IMR-90 (cell line): ENCODE measurements at regions not wholly inside any gene's neighbourhood (a gene's known extent, or its start where the extent isn't known, plus 50 kb on each side); places are given as distances from the start of the nearest gene placed in this dataset.

Experiments used
- ATAC-seq: fragments of 200-7000 bp; cut with Tn5 transposase; 2 replicates; pipeline ENCODE4 v1.9.1; 2020; ENCODE audit warnings: low read depth, mild to moderate bottlenecking, moderate library complexity
- BruUV-seq: library from RNA; stranded (reverse); fragments of 400-500 nt; replicated peaks from 2 replicates; lab custom pipeline; 2021; lab: Mats Ljungman, UMichigan
- CTCF ChIA-PET: fragments of 300-600 bp; formaldehyde crosslinking; extraction: SDS; loops from one replicate; lab custom pipeline; 2021; ENCODE audit warnings: antibody characterized with exemption; lab: Yijun Ruan, JAX
- POLR2A ChIA-PET: fragments of 300-600 bp; sonication (Branson Sonifier 250); formaldehyde crosslinking; loops from one replicate; lab custom pipeline; 2022; ENCODE audit warnings: antibody characterized with exemption; ENCODE audit not compliant: unreplicated experiment; lab: Charles Lee
- DNase-seq: peaks from one replicate; pipeline ENCODE4 v3.0.0; 2013
- H2AFZ ChIP-seq: replicated peaks from 2 replicates; pipeline ENCODE3; 2013; ENCODE audit warnings: low read length, mild to moderate bottlenecking; ENCODE audit not compliant: poor library complexity
- H2AK5ac ChIP-seq: 2 replicates; pipeline ENCODE4 v1.6.1; 2013; ENCODE audit warnings: low read depth, low read length, inconsistent platforms
- H2AK9ac ChIP-seq: replicated peaks from 2 replicates; pipeline ENCODE3; 2013; ENCODE audit warnings: mild to moderate bottlenecking, low read depth, low read length, moderate library complexity; ENCODE audit not compliant: poor library complexity
- H2BK120ac ChIP-seq: 2 replicates; pipeline ENCODE4 v1.6.1; 2013; ENCODE audit warnings: low read depth, low read length, inconsistent platforms
- H2BK15ac ChIP-seq: 3 replicates; pipeline ENCODE4 v1.6.1; 2013; ENCODE audit warnings: low read depth, low read length, inconsistent platforms
- H2BK20ac ChIP-seq: 2 replicates; pipeline ENCODE4 v1.6.1; 2013; ENCODE audit warnings: low read depth, mild to moderate bottlenecking, inconsistent platforms, low read length, moderate library complexity
- H2BK5ac ChIP-seq: 2 replicates; pipeline ENCODE4 v1.6.1; 2013; ENCODE audit warnings: mild to moderate bottlenecking, low read depth, low read length, inconsistent platforms; ENCODE audit not compliant: poor library complexity, severe bottlenecking
- H3K14ac ChIP-seq: replicated peaks from 2 replicates; pipeline ENCODE4 v1.6.1; 2013; ENCODE audit warnings: low read depth, low read length, inconsistent platforms
- H3K18ac ChIP-seq: 2 replicates; pipeline ENCODE4 v1.6.1; 2013; ENCODE audit warnings: low read depth, low read length, control low read depth
- H3K23ac ChIP-seq: 2 replicates; pipeline ENCODE4 v1.6.1; 2013; ENCODE audit warnings: low read depth, low read length, inconsistent platforms
- H3K27ac ChIP-seq: 2 replicates; pipeline ENCODE4 v1.5.1; 2013; ENCODE audit warnings: mild to moderate bottlenecking, control low read depth, low read length; ENCODE audit not compliant: insufficient read depth
- H3K27me3 ChIP-seq: 2 replicates; pipeline ENCODE4 v1.6.1; 2013; ENCODE audit warnings: low read length; ENCODE audit not compliant: control insufficient read depth, insufficient read depth
- H3K36me3 ChIP-seq: 2 replicates; pipeline ENCODE4 v1.6.1; 2013; ENCODE audit warnings: low read length, mixed read lengths; ENCODE audit not compliant: control insufficient read depth, insufficient read depth
- H3K4ac ChIP-seq: 2 replicates; pipeline ENCODE4 v1.6.1; 2013; ENCODE audit warnings: low read depth, low read length, inconsistent platforms
- H3K4me1 ChIP-seq: 2 replicates; pipeline ENCODE4 v1.6.1; 2013; ENCODE audit warnings: low read length, mixed read lengths; ENCODE audit not compliant: control insufficient read depth, insufficient read depth
- H3K4me2 ChIP-seq: 2 replicates; pipeline ENCODE4 v1.6.1; 2013; ENCODE audit warnings: low read depth, mild to moderate bottlenecking, control low read depth, low read length, moderate library complexity
- H3K4me3 ChIP-seq: 2 replicates; pipeline ENCODE4 v1.5.1; 2013; ENCODE audit warnings: low read depth, mild to moderate bottlenecking, control low read depth, low read length, moderate library complexity; ENCODE audit not compliant: insufficient read depth
- H3K56ac ChIP-seq: 2 replicates; pipeline ENCODE4 v1.6.1; 2013; ENCODE audit warnings: low read length, inconsistent platforms; ENCODE audit not compliant: insufficient read depth; ENCODE audit errors: extremely low read depth
- H3K79me1 ChIP-seq, 2 experiments: 2 replicates each; pipeline ENCODE4 v1.6.1; 2013; ENCODE audit warnings: low read length in 2 of 2, inconsistent platforms in 1 of 2, low read depth in 1 of 2
- H3K9ac ChIP-seq: 2 replicates; pipeline ENCODE4 v1.6.1; 2013; ENCODE audit warnings: low read depth, low read length, control low read depth
- H3K9me1 ChIP-seq: 2 replicates; pipeline ENCODE4 v1.6.1; 2013; ENCODE audit warnings: low read length, inconsistent platforms; ENCODE audit not compliant: insufficient read depth
- H3K9me3 ChIP-seq: 2 replicates; pipeline ENCODE4 v1.6.1; 2013; ENCODE audit warnings: low read length; ENCODE audit not compliant: control insufficient read depth, insufficient read depth
- H4K20me1 ChIP-seq: 2 replicates; pipeline ENCODE4 v1.6.1; 2013; ENCODE audit warnings: low read length, inconsistent platforms; ENCODE audit not compliant: insufficient read depth
- H4K5ac ChIP-seq: 2 replicates; pipeline ENCODE4 v1.6.1; 2013; ENCODE audit warnings: mild to moderate bottlenecking, low read depth, low read length, control low read depth
- H4K8ac ChIP-seq, 2 experiments: 2 replicates each; pipeline ENCODE4 v1.6.1; 2013; ENCODE audit warnings: low read depth in 2 of 2, low read length in 2 of 2, control low read depth in 1 of 2, inconsistent platforms in 1 of 2
- H4K91ac ChIP-seq: 2 replicates; pipeline ENCODE4 v1.6.1; 2013; ENCODE audit warnings: low read depth, low read length, inconsistent platforms; ENCODE audit not compliant: insufficient read depth
- BHLHE40 ChIP-seq: fragments of 150-350 bp; IDR thresholded peaks from 2 replicates; pipeline ENCODE4 v1.6.1; 2016; ENCODE audit warnings: mild to moderate bottlenecking, low read depth, low read length
- CEBPB ChIP-seq: IDR thresholded peaks from 2 replicates; pipeline ENCODE4 v1.6.1; 2012; ENCODE audit warnings: low read depth, low read length, improper control_type of control experiment
- CHD1 ChIP-seq: IDR thresholded peaks from 2 replicates; pipeline ENCODE4 v1.6.1; 2012; ENCODE audit warnings: low read depth, low read length, improper control_type of control experiment
- CTCF ChIP-seq: conservative IDR thresholded peaks from 2 replicates; pipeline ENCODE4 v1.5.1; 2012; ENCODE audit warnings: mild to moderate bottlenecking, low read depth, low read length, improper control_type of control experiment
- FOS ChIP-seq: fragments of 150-350 bp; IDR thresholded peaks from 2 replicates; pipeline ENCODE4 v1.6.1; 2016; ENCODE audit warnings: low read depth, low read length
- MAFK ChIP-seq: IDR thresholded peaks from 2 replicates; pipeline ENCODE4 v1.6.1; 2012; ENCODE audit warnings: low read depth, low read length, improper control_type of control experiment
- MAZ ChIP-seq: IDR thresholded peaks from 2 replicates; pipeline ENCODE4 v1.6.1; 2012; ENCODE audit warnings: low read depth, mild to moderate bottlenecking, low read length, improper control_type of control experiment, moderate library complexity, borderline replicate concordance
- MXI1 ChIP-seq: IDR thresholded peaks from 2 replicates; pipeline ENCODE4 v1.6.1; 2012; ENCODE audit warnings: low read depth, mild to moderate bottlenecking, low read length, moderate library complexity, borderline replicate concordance
- NFE2L2 ChIP-seq: fragments of 150-350 bp; IDR thresholded peaks from 2 replicates; pipeline ENCODE4 v1.6.1; 2016; ENCODE audit warnings: low read depth, mild to moderate bottlenecking, low read length
- POLR2A ChIP-seq: IDR thresholded peaks from 2 replicates; pipeline ENCODE4 v1.6.1; 2012; ENCODE audit warnings: mild to moderate bottlenecking, low read depth, low read length
- RAD21 ChIP-seq: IDR thresholded peaks from 2 replicates; pipeline ENCODE4 v1.6.1; 2012; ENCODE audit warnings: low read length, improper control_type of control experiment
- RCOR1 ChIP-seq: IDR thresholded peaks from 2 replicates; pipeline ENCODE4 v1.6.1; 2012; ENCODE audit warnings: mild to moderate bottlenecking, low read length, improper control_type of control experiment; ENCODE audit not compliant: insufficient replicate concordance
- RFX5 ChIP-seq: IDR thresholded peaks from 2 replicates; pipeline ENCODE4 v1.8.0; 2012; ENCODE audit warnings: low read depth, mild to moderate bottlenecking, low read length, moderate library complexity
- SMC3 ChIP-seq: fragments of 150-350 bp; IDR thresholded peaks from 2 replicates; pipeline ENCODE4 v1.6.1; 2016; ENCODE audit warnings: low read depth, mild to moderate bottlenecking, antibody characterized with exemption, low read length, moderate library complexity
- USF2 ChIP-seq: fragments of 150-350 bp; IDR thresholded peaks from 2 replicates; pipeline ENCODE4 v1.6.1; 2017; ENCODE audit warnings: mild to moderate bottlenecking, antibody characterized with exemption, low read length, low read depth
- dilution Hi-C: fragments of 300-500 bp; cut with HindIII; formaldehyde crosslinking; loops from one replicate; pipeline ENCODE4 v1.14.3; 2018; ENCODE audit warnings: low sequenced_read_pairs; ENCODE audit not compliant: unreplicated experiment
- in situ Hi-C: fragments of 300-500 bp; cut with MboI; formaldehyde crosslinking; loops from 3 replicates; pipeline ENCODE4 v1.14.3; 2019; ENCODE audit warnings: low sequenced_read_pairs, inconsistent platforms, mixed read lengths
- intact Hi-C: fragments of 100-400 bp; cut with micrococcal nuclease; formaldehyde crosslinking; loops from 2 replicates; pipeline ENCODE4 v1.10.0; 2022
- TF ChIP-seq, protein P1 (sequence below): fragments of 150-350 bp; IDR thresholded peaks from 2 replicates; pipeline ENCODE4 v1.6.1; 2016; ENCODE audit warnings: low read depth, mild to moderate bottlenecking, low read length, moderate library complexity, borderline replicate concordance

- no peak overlapping the region for H2AFZ ChIP-seq
- no peak overlapping the region for H3K9ac ChIP-seq
- in situ Hi-C loops = no loop called here
- H2AK5ac ChIP-seq = no peak overlapping the region
- BruUV-seq = no TSS peak
- H3K14ac ChIP-seq = no peak overlapping the region
- DNase-seq (no peak), ATAC-seq (peak; percentile 49; the same call in 1 of the 2 replicates)
- ChIA-PET POLR2A (no interaction called here), CTCF (no interaction called here)
- peaks cover 8% of the 10 kb centered on the region for H3K9me3 ChIP-seq
- H3K36me3 ChIP-seq = no peaks in the 10 kb centered on the region
- H3K56ac ChIP-seq = no peak overlapping the region
- dilution Hi-C loops = no loop called here
- no peaks in the 10 kb centered on the region for H4K20me1 ChIP-seq
- H3K27ac ChIP-seq = no peak overlapping the region
- no peak overlapping the region for H2BK15ac ChIP-seq
- no peak overlapping the region for H2BK20ac ChIP-seq
- no peak for TF ChIP-seq MXI1
- no peak for TF ChIP-seq MAFK
- no peak for TF ChIP-seq USF2
- no peak for TF ChIP-seq POLR2A
- TF ChIP-seq, protein P1, sequence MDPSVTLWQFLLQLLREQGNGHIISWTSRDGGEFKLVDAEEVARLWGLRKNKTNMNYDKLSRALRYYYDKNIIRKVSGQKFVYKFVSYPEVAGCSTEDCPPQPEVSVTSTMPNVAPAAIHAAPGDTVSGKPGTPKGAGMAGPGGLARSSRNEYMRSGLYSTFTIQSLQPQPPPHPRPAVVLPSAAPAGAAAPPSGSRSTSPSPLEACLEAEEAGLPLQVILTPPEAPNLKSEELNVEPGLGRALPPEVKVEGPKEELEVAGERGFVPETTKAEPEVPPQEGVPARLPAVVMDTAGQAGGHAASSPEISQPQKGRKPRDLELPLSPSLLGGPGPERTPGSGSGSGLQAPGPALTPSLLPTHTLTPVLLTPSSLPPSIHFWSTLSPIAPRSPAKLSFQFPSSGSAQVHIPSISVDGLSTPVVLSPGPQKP = no peak
- no peak for TF ChIP-seq MAZ
- no peak for TF ChIP-seq CHD1
- TF ChIP-seq CTCF = no peak
- TF ChIP-seq FOS = no peak
- TF ChIP-seq CEBPB = no peak
- TF ChIP-seq SMC3 = no peak
- TF ChIP-seq RCOR1 = no peak
- no peak for TF ChIP-seq RFX5
- no peak for TF ChIP-seq NFE2L2
- TF ChIP-seq RAD21 = no peak
- no peak for TF ChIP-seq BHLHE40
- no peak overlapping the region for H4K91ac ChIP-seq
- H3K4me2 ChIP-seq = no peak overlapping the region
- no peak overlapping the region for H3K23ac ChIP-seq
- H3K4ac ChIP-seq = no peak overlapping the region
- no peaks in the 10 kb centered on the region for H3K4me1 ChIP-seq
- H2AK9ac ChIP-seq = no peak overlapping the region
- no peak overlapping the region for H4K8ac ChIP-seq
- no peak overlapping the region for H2BK120ac ChIP-seq
- H3K27me3 ChIP-seq = peaks cover 8% of the 10 kb centered on the region
- H3K9me1 ChIP-seq = no peaks in the 10 kb centered on the region
- H3K79me1 ChIP-seq = no peaks in the 10 kb centered on the region
- H4K5ac ChIP-seq = no peak overlapping the region
- H2BK5ac ChIP-seq = no peak overlapping the region
- intact Hi-C loops = no loop called here
- no peak overlapping the region for H3K18ac ChIP-seq
- no peak overlapping the region for H3K4me3 ChIP-seq
These were observed 296.1 kb upstream of the FOXQ1 start for GRCh38 chr6:1015825-1016224.
